Left forelimb (tissue), 1 donor: ENCODE measurements at regions not wholly inside any gene's neighbourhood (a gene's known extent, or its start where the extent isn't known, plus 50 kb on each side); places are given as distances from the start of the nearest gene placed in this dataset.
"Not testable (repeated sequence)": the region's sequence is repeated elsewhere in the genome, so short reads cannot be mapped to it uniquely, and the experiment has no call there.

Source experiments
- DNase-seq: peaks from one replicate; pipeline ENCODE4 v3.0.0-alpha.2; 2018; ENCODE audit warnings: low spot score

DNA sequence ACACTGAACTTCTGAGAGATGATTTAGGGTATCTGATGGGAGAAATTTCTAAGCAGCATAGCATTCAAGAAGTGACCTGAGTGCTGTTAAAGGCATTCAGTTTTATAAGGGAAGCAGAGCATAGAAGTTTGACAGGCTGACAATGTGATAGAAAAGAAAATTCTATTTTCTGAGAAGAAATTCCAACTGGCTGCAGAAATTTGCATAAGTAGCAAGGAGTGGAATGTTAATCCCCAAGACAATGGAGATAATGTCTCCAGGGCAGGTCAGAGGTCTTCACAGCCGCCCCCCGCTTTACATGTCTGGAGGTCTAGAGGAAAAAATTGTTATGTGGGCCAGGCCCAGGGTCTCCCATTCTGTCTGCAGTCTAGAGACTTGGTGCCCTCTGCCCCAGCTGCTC is 1361.8 kb upstream of the EYS start:
- no peak for DNase-seq

- no peak for DNase-seq
Measured at GRCh38 chr6:67064323-67064722, 1357.3 kb upstream of the EYS start.

GRCh38 chr6:67047996-67048395 is 1341.0 kb upstream of the EYS start:
- DNase-seq = no peak

DNA sequence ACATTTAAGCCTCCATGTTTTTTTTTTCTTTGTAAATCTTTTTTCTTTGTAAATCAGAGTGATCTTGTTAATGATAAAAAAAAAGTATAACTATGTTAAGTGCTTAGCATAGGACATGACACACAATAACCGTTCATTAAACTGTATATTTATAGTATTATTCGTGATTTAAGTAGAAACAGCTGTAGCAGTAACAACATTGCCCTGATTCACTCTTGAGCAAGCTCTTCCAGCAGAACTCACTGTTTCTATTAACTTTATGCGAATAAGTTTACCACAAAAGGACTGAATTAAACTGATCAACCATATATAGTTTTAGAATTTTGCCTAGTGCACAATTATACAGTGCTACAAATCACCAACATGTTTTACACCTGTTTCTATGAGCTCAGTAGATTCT is 1338.0 kb upstream of the EYS start:
- DNase-seq = no peak

DNA sequence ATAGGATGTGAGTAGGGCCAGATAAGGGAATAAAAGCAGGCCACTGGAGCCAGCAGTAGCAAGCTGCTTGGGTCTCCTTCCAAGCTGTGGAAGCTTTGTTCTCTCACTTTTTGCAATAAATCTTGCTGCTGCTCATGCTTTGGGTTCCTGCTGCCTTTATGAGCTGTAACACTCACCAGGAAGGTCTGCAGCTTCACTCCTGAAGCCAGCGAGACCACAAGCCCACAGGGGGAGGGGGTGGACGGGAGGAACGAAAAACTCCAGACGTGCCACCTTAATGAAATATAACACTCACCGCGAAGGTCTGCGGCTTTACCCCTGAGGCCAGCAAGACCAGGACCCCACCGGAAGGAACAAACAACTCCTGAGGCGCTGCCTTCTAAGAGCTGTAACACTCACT is 1324.4 kb upstream of the EYS start:
- no peak for DNase-seq

DNA sequence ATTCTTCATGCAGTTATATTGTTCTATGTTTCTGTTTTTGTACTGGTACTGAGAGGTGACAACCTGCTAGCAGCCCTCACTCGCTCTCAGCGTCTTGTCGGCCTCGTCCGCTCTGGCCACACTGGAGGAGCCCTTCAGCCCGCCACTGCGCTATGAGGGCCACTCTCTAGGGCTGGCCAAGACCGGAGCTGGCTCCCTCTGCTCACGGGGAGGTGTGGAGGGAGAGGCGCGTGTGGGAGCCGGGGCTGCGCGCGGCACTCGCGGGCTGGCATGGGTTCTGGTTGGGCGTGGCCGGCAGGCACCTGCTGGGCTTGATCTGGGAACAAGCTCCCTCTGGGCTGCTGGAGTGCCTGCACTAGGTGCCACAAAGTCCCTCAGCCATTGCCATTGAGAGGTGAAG is 1323.8 kb upstream of the EYS start:
- no peak for DNase-seq

DNA sequence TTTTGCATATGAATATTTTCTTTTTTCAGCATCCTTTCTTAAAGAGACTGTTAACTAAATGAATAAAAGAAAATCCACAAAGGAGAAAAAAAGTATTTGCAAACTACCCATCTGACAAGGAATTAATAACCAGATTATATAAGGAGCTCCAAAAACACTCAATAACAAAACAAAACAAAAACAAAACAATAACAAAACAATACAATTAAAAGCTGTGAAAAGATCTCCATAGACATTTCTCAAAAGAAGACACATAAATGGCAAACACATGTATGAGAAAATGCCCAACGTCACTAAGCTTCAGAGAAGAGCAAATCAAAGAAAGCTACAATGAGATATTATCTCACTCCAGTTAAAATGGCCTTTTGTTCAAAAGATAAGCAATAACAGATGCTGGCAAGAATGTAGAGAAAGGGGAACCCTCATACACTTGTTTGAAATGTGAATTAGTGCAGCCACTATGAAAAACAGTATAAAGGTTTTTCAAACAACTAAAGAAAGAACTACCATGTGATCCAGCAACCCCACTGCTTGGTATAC is 1310.0 kb upstream of the EYS start:
- DNase-seq = no peak

- no peak for DNase-seq
Measured at GRCh38 chr6:67011441-67011840, 1304.4 kb upstream of the EYS start.

DNA sequence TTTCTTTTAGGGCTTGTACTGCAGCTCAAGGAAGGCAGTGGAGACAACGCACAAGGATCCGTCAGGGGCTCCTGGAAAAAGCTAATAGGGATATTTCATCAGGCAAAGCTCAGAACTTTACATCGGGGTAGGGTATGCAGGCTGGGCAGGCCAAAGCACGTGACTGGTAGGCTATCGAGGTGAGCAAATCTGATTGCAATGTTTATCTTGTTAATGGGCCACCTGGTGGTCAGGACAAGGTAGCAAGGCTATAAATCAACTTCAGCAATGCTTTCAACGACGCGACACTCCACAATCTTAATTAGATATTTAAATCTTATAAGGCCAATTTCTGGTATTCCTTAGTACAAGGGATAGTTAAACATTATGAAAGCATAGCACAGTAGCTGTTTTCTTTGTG is 1302.8 kb upstream of the EYS start:
- DNase-seq = no peak

DNA sequence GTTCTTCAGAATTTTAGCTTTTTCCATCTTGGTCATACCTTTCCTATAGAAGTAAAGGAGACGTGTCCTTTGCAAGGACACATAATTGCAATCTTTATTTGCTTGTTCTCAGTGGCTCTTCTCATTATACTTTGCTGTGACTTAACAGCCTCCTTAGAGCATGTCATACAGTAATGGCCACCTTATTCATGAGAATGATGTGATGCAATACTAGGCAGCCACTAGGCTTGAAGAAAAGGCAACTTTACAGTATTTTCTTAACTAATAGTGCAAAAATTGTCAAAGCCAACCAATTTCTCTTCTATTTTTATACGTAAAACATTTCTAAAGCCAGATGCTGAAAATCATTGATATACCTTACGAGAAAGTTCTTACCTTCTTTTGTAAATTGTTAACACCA is 1296.8 kb upstream of the EYS start:
- DNase-seq = no peak

- no peak for DNase-seq
Measured at GRCh38 chr6:67000121-67000520, 1293.1 kb upstream of the EYS start.

- DNase-seq = not testable (repeated sequence)
Measured at GRCh38 chr6:66997579-66997978, 1290.6 kb upstream of the EYS start.

DNA sequence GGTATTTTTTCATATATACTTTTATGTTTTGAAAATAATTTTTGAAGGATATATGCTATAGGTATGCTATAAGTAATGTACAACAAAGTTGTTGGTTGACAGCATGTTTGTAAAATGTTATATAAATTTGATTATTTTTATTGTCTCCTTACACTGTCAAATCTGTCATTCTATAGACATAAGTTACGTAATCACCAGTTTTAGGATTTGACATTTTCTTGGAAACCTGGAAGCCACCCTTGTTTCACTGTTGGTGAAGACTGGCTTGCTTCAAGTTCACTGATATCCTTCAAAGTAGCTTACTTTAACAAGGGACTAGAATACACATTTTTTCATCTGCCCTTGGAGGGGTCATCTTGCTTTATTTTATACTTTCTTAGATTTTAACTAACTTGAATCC is 1288.6 kb upstream of the EYS start:
- no peak for DNase-seq

DNA sequence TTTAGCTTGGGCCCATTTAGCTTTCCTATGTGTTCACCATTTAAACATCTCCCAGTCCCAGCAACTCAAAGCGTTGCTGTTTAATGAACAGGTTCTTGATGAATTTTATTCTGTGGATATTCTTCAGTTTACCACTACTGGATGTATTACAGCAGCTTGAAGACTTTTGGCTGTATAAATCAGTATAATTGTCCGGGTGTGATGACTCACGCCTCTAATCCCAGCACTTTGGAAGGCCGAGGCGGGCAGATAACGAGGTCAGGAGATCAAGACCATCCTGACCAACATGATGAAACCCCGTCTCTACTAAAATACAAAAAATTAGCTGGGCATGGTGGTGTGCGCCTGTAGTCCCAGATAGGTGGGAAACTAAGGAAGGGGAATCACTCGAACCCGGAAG is 1286.7 kb upstream of the EYS start:
- DNase-seq = not testable (repeated sequence)

- DNase-seq = no peak
Measured at GRCh38 chr6:66993272-66993671, 1286.2 kb upstream of the EYS start.

DNA sequence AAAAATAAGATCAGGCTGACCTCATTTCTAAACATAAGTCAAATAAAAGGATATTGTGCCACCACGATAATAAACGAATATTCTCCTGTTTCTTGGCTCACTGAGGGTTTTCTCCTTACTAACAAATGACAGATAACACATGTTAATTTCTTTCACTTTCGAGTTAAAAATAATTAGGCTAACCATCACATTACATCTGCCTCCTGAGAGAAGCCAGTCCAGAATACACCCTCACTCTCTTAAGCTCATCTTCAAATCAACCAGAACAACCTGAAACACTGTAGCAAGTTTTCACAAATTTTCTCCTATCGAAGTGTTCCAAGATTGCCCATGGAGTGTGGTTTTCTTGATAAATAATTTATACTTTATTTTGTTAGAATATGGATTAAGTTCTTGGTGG is 1285.6 kb upstream of the EYS start:
- DNase-seq = no peak

DNA sequence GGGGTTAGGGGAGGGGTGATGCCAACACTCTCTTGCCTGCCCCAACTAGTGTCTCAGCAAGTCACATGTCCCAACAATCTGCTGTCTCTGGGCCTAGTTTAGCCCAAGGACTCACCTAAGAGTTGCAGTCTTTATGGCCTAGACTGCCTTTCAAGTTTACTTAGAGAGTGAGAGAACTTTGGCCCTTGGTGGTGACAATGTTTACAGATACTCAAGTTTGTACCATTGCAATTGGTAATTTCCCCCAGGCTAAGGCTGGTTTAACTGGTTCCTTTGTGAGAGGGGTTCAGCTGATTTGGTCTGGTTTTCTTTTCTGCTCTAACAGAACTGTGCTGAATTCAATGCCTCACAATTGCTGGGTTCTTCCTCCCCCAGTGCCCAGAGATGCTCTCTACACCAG is 1279.9 kb upstream of the EYS start:
- no peak for DNase-seq

- no peak for DNase-seq
Measured at GRCh38 chr6:66985816-66986215, 1278.8 kb upstream of the EYS start.

DNA sequence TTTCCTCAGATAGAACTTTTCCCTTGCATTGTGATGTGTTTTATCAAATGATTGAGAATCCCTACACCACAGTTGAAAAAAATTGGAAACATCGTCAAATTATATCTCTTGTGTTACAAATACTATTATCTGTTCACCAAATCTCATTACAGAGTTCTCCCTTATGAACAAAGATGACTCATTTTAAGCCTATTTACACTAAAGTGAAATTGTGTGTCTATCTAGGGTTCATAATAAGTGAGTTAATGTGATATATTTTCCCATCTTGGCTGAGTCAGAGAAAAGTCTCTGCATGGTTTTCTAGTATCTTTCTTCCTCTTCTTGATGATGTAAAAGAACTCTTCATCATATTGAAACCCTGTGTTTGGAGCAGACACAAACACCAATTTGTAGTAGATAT is 1263.3 kb upstream of the EYS start:
- no peak for DNase-seq

DNA sequence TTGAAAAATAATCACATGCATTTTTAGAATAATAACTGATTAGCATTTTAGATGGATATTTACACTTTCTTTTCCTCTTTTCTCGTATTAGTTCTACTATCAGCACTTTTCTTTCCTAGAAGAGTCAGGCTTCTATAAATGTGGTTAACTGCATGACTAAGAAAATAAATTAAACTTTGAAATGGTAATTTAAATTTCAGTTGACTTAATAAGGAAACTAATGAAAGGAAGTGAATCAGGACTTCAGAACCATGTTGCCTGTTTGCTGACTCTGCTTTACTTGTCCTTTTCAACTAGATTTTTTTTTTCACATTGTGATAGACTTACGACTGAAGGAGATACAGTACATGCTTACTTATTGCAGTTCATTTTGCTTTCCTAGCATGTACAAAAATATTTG is 1258.2 kb upstream of the EYS start:
- DNase-seq = no peak

- DNase-seq = no peak
Measured at GRCh38 chr6:66964216-66964615, 1257.2 kb upstream of the EYS start.

- no peak for DNase-seq
Measured at GRCh38 chr6:66962082-66962481, 1255.1 kb upstream of the EYS start.

- DNase-seq = no peak
Measured at GRCh38 chr6:66961191-66961590, 1254.2 kb upstream of the EYS start.

GRCh38 chr6:66949191-66949661 is 1242.2 kb upstream of the EYS start:
- DNase-seq = no peak

DNA sequence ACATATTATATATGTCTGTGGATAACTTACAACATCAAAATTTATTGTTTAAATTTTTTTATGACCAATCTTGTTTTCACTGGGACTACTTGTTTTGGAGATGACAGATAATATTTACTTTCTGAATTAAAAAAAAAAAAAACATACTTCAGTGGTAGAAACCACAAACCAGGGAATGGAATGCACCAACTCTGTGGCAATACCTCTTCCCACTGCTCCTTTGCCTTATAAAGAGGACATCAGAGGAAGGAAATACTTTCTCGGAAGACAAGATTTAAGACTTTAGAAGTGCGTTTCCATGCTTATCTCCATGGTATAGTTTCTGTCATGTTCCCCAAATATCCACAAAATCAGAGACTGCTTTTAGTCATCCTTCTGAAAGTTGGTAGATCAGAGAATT is 1241.1 kb upstream of the EYS start:
- no peak for DNase-seq
